HUES64 (cell line): ENCODE measurements at regions not wholly inside any gene's neighbourhood (a gene's known extent, or its start where the extent isn't known, plus 50 kb on each side); places are given as distances from the start of the nearest gene placed in this dataset.

ENCODE experiments used
- H3K27ac ChIP-seq: 2 replicates; pipeline ENCODE4 v1.7.0; 2013; ENCODE audit warnings: low read depth, low read length, inconsistent platforms
- H3K27me3 ChIP-seq: 2 replicates; pipeline ENCODE4 v1.6.1; 2013; ENCODE audit warnings: mild to moderate bottlenecking, low read length; ENCODE audit not compliant: insufficient read depth
- H3K36me3 ChIP-seq: 2 replicates; pipeline ENCODE4 v1.6.1; 2013; ENCODE audit warnings: mild to moderate bottlenecking, low read length; ENCODE audit not compliant: insufficient read depth
- H3K4me1 ChIP-seq: 2 replicates; pipeline ENCODE4 v1.6.1; 2013; ENCODE audit warnings: mild to moderate bottlenecking, low read length, moderate library complexity; ENCODE audit not compliant: insufficient read depth
- H3K4me3 ChIP-seq: 2 replicates; pipeline ENCODE4 v1.5.1; 2013; ENCODE audit warnings: mild to moderate bottlenecking, low read length, moderate library complexity
- H3K9ac ChIP-seq: 2 replicates; pipeline ENCODE4 v1.6.1; 2013; ENCODE audit warnings: mild to moderate bottlenecking, low read depth, low read length
- H3K9me3 ChIP-seq: 2 replicates; pipeline ENCODE4 v1.6.1; 2013; ENCODE audit warnings: low read depth, low read length; ENCODE audit not compliant: insufficient read depth
- WGBS: fragments of 150-250, 120-280 bp; methylation state at CpG from one replicate; pipeline ENCODE4 v1.1.7; 2013; ENCODE audit warnings: missing lambda C conversion rate; 5-methylcytosine and 5-hydroxymethylcytosine counted together

- Histone ChIP-seq H3K4me1 (peaks cover 20% of the 10 kb centered on the region; the same call in 1 of the 2 replicates), H3K27me3 (no peaks in the 10 kb centered on the region), H3K27ac (peak overlapping the region; percentile 44; the same call in 1 of the 2 replicates), H3K36me3 (no peaks in the 10 kb centered on the region), H3K9ac (no peak overlapping the region), H3K4me3 (no peak overlapping the region; the same call in 1 of the 2 replicates), H3K9me3 (peaks cover 8% of the 10 kb centered on the region)
- WGBS: 50% methylated on average over 1 of the region's 3 CpGs
Measured at GRCh38 chr3:95277613-95278012, 1214.8 kb downstream of the NSUN3 start.

DNA sequence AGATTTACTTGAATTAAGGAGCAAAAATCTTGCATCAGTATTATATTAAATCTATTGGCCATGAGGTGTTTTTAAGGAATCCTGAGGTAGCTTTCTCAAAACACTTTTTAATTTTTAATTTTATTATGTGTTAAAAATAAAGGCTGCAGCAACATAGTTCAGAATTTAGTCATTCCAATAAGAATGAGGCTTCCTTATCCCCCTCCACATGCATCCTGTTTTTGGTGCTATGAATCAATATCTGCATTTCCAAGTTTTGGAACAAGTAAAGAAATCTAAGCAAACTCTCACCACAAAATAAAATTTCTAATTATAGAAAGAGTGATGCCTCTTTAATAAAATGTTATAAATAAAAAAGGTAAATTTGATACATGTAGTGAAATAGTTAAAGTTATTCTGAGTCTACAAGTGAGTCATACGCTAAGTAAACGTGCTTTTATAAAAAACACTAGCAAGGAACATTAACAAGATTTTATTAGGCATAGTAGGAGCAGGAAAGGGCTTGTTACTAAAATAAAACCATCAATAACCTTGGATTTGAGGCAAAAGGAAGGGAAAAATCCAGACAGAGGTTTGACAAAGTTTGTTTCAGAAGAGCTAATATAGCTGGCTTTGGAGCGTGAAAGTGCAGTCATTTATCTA lies 1218.0 kb downstream of the NSUN3 start:
- WGBS: 99% methylated on average over 3 of the region's 3 CpGs
- Histone ChIP-seq H3K4me1 (peaks cover 17% of the 10 kb centered on the region; the same call in 1 of the 2 replicates), H3K27me3 (no peaks in the 10 kb centered on the region), H3K9ac (no peak overlapping the region), H3K4me3 (no peak overlapping the region), H3K36me3 (no peaks in the 10 kb centered on the region), H3K9me3 (peaks cover 8% of the 10 kb centered on the region), H3K27ac (no peak overlapping the region)

- Histone ChIP-seq H3K4me1 (no peaks in the 10 kb centered on the region), H3K4me3 (no peak overlapping the region), H3K9ac (no peak overlapping the region), H3K27me3 (no peaks in the 10 kb centered on the region), H3K9me3 (peaks cover 18% of the 10 kb centered on the region), H3K27ac (no peak overlapping the region), H3K36me3 (no peaks in the 10 kb centered on the region)
- WGBS: no CpG with 5 or more reads among the region's 2 CpGs
Measured at GRCh38 chr3:95289295-95289694, 1226.4 kb downstream of the NSUN3 start.

DNA sequence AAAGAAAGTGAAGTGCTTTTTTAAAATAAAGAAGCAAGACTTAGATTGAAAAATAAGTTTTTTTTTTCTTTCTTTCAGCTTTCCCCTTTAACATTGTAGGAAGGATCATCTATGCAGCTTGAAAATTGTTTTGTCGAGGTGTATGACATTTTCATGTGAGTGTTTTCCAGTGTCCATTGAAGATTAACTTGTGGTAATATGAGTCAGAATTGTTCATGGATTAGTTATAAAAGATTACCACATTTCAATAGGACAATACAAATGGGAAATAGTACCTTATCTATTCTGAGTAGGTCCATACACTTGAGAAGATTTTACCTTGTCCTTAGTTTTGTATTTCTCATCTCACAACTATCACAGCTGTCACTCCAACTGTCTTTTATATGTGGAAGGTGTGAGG lies 1234.7 kb downstream of the NSUN3 start:
- no peaks in the 10 kb centered on the region for H3K27me3 ChIP-seq
- no peak overlapping the region for H3K4me3 ChIP-seq
- H3K9me3 ChIP-seq: no peaks in the 10 kb centered on the region
- no peaks in the 10 kb centered on the region for H3K4me1 ChIP-seq
- no peak overlapping the region for H3K27ac ChIP-seq
- no peaks in the 10 kb centered on the region for H3K36me3 ChIP-seq
- H3K9ac ChIP-seq: no peak overlapping the region
- 100% methylated on average over 1 of the region's 1 CpG for WGBS

DNA sequence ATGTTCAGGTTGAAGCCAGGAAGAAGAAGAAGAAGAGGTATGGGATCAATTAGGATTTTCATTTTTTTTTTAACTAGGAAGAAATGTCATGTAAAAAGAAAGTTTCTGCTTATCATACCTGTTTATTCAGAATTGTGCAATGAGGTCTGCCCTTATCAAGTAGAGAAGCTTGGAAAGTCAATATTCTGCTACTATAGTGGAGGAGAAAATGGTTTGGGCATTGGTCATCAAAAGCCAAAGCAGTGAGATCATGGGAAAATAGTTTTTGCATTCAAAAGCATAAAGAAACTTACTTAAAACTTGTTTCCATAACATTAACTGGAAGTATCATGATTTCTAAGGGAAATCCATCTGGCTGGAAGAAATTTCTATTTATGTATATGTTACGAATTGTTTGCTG lies 1239.2 kb downstream of the NSUN3 start:
- Histone ChIP-seq H3K27me3 (no peaks in the 10 kb centered on the region), H3K9ac (no peak overlapping the region), H3K4me3 (no peak overlapping the region), H3K9me3 (no peaks in the 10 kb centered on the region), H3K4me1 (no peaks in the 10 kb centered on the region), H3K36me3 (no peaks in the 10 kb centered on the region), H3K27ac (no peak overlapping the region)
- 100% methylated on average over 1 of the region's 1 CpG for WGBS

GRCh38 chr3:95310560-95310959 lies 1247.7 kb downstream of the NSUN3 start:
- Histone ChIP-seq H3K9ac (no peak overlapping the region), H3K4me3 (no peak overlapping the region), H3K36me3 (no peaks in the 10 kb centered on the region), H3K9me3 (0 out of 2 replicates have a peak, but pooled peaks cover 3% of the 10 kb centered on the region), H3K4me1 (no peaks in the 10 kb centered on the region), H3K27me3 (no peaks in the 10 kb centered on the region), H3K27ac (no peak overlapping the region)
- WGBS: 93% methylated on average over 2 of the region's 2 CpGs

- 47% methylated on average over 2 of the region's 2 CpGs for WGBS
- Histone ChIP-seq H3K9ac (no peak overlapping the region), H3K4me3 (no peak overlapping the region), H3K9me3 (peaks cover 6% of the 10 kb centered on the region; the same call in 1 of the 2 replicates), H3K27ac (no peak overlapping the region), H3K27me3 (no peaks in the 10 kb centered on the region), H3K4me1 (no peaks in the 10 kb centered on the region), H3K36me3 (no peaks in the 10 kb centered on the region)
Measured at GRCh38 chr3:95311272-95311671, 1248.4 kb downstream of the NSUN3 start.

GRCh38 chr3:95312650-95313049 lies 1249.8 kb downstream of the NSUN3 start:
- Histone ChIP-seq H3K27ac (no peak overlapping the region), H3K27me3 (no peaks in the 10 kb centered on the region), H3K4me1 (no peaks in the 10 kb centered on the region), H3K4me3 (no peak overlapping the region), H3K36me3 (no peaks in the 10 kb centered on the region), H3K9ac (no peak overlapping the region), H3K9me3 (peaks cover 11% of the 10 kb centered on the region; the same call in 1 of the 2 replicates)
- WGBS: 88% methylated on average over 2 of the region's 3 CpGs

DNA sequence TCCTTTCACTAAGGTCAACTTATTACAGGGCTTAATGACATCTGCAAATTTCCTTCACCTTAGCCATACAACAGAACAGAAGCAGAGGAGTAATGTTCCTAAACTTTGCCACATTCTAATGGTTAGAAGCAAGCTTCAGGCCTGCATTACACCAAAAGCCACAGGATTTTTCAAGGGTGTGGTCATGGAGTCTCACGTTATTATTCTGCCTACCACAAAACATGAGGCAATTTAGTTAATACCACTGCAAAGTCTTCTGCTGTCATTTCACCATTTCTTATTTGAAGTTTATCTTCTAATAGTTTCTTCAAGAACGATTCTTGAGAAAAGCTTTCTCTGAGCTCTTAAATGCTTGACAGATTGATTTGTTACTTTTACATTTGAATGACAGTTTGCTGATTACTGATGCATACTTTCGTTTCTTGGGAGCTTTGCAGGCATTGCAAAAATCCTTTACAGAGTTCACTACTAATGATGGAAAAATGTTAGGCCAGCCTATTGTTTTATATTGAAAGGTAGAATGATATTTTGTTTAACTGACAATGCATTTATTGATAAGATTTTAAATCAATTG lies 1257.1 kb downstream of the NSUN3 start:
- Histone ChIP-seq H3K27me3 (no peaks in the 10 kb centered on the region), H3K27ac (peak overlapping the region; percentile 65; the same call in 1 of the 2 replicates), H3K9ac (no peak overlapping the region), H3K9me3 (peaks cover 11% of the 10 kb centered on the region; the same call in 1 of the 2 replicates), H3K4me1 (peaks cover 17% of the 10 kb centered on the region), H3K36me3 (no peaks in the 10 kb centered on the region), H3K4me3 (no peak overlapping the region)
- 38% methylated on average over 3 of the region's 3 CpGs for WGBS

GRCh38 chr3:95327478-95327877 lies 1264.6 kb downstream of the NSUN3 start:
- peaks cover 22% of the 10 kb centered on the region for H3K9me3 ChIP-seq
- H3K4me3 ChIP-seq: no peak overlapping the region
- 100% methylated on average over 2 of the region's 2 CpGs for WGBS
- no peaks in the 10 kb centered on the region for H3K4me1 ChIP-seq
- no peak overlapping the region for H3K27ac ChIP-seq
- no peak overlapping the region for H3K9ac ChIP-seq
- no peaks in the 10 kb centered on the region for H3K36me3 ChIP-seq
- no peaks in the 10 kb centered on the region for H3K27me3 ChIP-seq

- Histone ChIP-seq H3K36me3 (no peaks in the 10 kb centered on the region), H3K27ac (no peak overlapping the region), H3K4me1 (no peaks in the 10 kb centered on the region), H3K4me3 (no peak overlapping the region), H3K27me3 (no peaks in the 10 kb centered on the region), H3K9me3 (no peaks in the 10 kb centered on the region), H3K9ac (no peak overlapping the region)
- WGBS: 82% methylated on average over 2 of the region's 2 CpGs
Measured at GRCh38 chr3:95333826-95334225, 1271.0 kb downstream of the NSUN3 start.
